ENCODE measurements at regions not wholly inside any gene's neighbourhood (a gene's known extent, or its start where the extent isn't known, plus 50 kb on each side); places are given as distances from the start of the nearest gene placed in this dataset.
A peak's percentile ranks its signal among the peaks of the same experiment; 100 is the strongest.

DNA sequence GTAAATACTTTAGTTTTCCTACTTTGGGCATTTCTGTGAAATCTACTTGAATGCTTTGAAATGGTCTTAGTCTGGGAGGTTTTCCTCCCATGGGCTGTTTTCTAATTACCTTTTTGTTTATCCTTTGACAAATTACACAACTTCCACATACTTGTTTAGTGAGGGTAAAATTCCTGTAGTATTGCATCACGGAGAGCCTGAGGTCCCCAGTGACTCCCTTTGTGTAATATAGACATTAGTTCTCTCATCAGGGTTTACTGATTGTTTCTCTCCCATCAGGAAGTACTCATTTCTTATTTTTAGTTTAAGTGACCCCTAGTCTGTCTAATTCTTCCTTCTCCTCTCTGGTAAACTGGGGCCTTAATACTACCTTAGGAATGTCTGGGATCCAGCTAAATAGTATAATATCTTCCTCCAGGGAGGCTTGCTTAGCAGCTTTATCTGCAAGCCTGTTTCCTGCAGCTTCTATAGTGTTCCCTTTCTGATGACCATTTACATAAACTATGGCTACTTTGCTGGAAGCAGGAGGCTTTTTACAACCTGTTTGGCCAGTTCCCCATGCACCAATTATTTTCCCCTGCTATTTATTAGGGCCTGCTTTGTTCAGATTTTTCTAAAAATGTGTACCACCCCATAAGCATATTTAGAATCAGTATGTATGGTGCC is 87.2 kb upstream of the XCR1 start:
- no peak for DNase-seq (ENCODE audit: extremely low read depth in 1 of 2, low read depth in 1 of 2)

DNA sequence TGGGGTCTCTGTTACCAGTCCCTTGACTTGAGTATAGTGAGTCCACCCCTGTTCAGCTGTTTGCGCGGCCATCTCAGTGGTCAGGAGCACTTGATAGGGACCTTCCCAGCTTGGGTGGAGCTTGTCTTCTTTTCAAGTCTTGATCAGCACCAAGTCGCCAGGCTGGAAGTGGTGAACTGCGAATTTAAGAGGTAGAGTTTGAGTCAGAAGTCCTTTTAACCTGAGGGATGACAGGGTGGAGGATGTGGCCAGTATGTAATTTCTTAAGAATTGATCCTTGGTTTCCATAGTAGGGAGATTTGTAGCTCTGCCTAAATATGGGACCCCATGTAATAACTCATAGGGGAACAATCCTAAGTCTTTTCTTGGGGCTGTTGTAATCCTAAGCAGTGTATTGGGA is 86.3 kb upstream of the XCR1 start:
- DNase-seq (ENCODE audit: extremely low read depth in 1 of 2, low read depth in 1 of 2), result no peak

DNA sequence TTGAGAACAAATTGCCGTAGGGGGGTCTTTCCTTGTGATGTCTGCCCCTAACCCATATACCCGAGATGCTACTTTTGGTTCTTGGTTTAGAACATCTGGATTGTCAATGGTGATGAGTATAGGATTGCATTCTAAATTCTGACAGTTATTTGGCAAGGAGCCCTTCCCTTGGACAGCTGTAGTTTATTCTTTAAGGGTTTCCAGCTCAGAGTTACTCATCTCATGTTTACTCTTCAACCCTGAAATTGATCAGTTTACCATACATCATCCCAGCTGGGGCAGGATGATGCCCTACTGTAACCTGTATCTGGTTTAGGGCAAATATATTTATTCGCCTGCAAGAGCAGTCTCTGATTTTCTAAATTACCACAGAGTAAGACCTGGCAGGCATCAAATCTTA is 85.7 kb upstream of the XCR1 start:
- DNase-seq (ENCODE audit: extremely low read depth in 1 of 2, low read depth in 1 of 2), result no peak

DNA sequence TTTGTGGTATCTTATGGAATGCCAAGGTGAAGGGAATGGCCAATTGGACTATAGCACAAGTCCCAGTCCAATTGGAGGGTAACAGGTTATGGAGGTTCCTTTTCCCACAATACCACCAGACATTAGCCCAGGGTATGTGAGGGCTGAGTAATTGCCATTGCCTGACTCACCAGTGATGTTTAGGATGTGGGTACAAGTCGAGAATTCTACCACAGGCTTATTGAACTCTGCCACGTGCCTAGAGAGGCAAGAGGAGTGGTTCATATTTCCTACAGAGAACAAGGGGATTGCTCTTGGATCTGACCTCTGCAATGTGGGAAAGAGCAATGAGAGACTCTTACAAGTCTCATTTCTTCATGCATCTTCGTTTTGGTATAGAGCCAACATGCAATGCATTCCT is 85.0 kb upstream of the XCR1 start:
- no peak for DNase-seq (ENCODE audit: extremely low read depth in 1 of 2, low read depth in 1 of 2)

DNA sequence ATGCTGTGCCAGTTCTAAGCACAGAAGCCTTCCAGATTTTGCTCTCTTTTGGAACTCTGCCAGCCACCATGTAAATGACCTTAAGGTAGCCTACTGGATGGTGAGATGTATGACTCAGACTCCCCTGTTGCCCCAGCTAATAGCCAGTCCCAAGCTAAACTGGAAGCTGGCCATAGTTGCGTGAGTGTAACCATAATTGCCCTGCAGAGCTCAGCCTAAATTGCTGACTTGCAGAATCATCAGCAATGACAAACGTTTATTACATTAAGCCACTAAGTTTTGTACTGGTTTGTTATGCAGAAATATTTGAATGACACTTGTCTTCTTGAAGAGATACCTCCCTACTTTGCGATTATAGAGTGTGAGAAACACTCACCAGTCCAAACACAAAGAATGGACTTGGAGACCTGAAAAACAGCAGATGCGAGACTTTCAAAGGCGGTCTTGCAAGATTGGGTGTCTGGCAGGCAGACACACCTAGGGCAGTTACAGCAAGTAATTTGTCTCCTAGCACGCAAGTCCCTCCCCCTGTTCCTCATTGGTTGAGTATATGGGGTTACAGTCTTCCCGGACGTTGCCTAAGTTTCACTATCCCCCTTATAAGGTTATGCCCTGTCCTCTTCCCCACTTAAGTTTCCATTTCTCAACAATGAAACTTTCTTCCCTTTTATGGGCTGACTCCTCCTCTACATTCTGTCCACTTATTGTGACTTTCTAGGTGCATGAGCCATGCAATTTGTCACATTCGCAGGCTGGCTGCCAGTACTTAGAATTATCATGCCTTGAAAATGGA is 83.6 kb upstream of the XCR1 start:
- DNase-seq (ENCODE audit: extremely low read depth in 1 of 2, low read depth in 1 of 2), result no peak

DNA sequence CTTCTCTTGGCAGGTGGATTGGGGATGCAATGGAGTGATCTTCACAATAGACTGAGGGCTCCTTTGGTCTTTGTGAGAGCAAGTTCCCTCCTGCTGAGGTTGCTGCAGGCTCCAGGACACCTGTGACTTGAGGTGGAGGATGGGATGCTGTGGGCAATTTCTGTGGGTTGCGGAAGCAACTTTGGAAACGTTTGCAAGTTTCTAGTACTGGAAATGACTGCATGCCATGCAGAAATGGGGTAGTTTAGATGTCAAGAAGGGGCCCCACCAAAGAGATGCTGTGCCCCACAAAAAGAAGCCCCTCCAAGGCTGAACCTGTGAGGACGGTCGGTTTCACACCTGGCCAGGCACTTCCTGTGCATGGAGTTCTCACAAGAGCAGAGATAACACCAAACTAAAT is 80.4 kb upstream of the XCR1 start:
- DNase-seq (ENCODE audit: extremely low read depth in 1 of 2, low read depth in 1 of 2), result no peak

DNA sequence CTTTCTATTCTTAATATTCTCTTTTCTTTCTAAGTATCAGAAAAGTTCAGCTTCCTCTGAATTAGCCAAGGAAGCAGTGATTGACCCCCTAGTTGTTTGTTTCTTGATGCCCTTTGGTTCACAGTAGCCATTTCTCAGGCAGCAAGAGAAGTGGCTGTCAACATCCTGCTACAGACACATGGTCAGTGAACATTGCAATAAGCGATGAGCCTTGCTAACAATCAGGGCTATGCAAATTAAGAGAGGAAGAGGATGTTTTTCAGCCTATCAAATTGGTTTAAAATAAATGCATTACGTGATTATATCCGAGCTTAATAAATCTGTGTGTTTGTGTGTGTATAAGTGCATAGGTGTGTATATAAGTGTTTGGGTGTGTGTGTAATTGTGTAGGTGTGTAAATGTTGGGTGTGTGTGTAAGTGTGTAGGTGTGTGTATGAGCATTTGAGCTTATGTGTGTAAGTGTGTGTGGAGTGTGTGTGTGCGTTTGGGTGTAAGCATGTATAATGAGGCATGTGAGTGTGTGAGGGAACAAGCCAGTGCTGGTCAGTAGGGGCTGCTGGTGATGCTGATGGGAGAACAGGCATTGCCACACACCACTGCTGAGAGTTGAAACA is 78.1 kb upstream of the XCR1 start:
- DNase-seq (ENCODE audit: extremely low read depth in 1 of 2, low read depth in 1 of 2), result no peak

DNA sequence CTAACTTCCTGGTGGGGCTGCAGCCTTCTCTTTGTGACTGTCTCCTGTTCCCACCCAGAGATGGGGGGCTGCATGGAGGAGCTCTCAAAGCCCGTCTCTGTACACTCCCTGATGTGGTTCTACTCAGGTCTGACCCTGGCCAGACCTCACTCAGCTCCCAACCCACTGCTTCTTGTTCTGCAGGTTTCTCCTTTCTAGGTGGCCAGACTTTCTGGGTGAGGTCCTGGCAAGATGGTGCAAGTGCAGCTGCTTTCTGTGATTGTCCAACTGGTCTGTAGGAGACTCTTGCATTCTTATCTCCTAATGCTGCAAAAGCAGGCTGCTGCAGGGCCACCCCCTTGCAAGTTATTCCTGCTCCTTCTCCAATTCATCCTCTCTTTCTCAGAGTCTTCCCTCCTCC is 77.4 kb upstream of the XCR1 start:
- no peak for DNase-seq (ENCODE audit: extremely low read depth in 1 of 2, low read depth in 1 of 2)

DNA sequence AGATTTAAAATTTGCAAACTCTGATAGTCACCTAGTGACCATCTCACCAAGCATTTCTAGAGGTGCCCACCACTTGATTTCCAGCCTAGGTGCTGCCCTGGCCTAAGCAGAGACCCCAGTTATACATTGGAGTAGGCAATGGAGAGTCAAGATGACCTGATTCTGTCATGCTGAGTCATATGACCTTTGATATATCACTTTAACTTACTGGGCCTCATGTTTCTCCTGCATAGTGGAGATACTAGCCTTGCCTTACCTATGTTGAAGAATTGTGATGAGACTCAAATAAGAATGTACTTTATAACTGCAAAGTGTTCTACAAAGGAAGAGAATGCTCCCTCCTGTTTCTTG is 75.5 kb upstream of the XCR1 start:
- no peak for DNase-seq (ENCODE audit: extremely low read depth in 1 of 2, low read depth in 1 of 2)

DNA sequence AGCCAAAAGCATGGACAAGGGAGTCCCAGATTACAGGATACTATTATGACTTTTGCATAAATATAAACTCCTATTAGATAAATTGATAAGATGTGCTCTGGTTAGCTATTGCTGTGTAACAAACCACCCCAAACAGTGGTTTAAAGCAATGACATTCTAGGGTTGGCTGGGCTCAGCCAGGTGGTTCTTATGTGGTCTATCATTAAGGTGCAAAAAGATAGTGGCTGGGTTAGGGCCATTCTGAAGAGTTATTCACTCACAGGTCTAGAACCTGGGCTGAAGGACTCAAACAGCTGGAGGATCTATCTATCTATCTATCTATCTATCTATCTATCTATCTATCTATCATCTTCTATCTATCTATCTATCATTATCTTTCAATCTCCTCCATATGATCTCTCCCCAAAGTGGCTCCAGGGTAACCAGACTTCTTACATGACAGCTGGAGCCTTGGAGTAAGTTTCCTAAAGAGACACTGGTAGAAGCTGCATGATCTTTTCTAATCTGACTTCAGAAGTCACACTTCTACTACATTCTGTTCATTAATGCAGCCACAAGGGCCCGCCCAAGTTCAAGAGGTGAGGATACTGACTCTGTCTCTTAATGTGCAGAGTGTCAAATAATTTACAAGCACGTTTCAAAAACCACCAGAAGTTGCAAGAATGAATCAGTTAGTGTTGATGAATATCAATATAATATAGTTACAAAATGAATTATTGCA is 74.9 kb upstream of the XCR1 start:
- DNase-seq (ENCODE audit: extremely low read depth in 1 of 2, low read depth in 1 of 2), result no peak

DNA sequence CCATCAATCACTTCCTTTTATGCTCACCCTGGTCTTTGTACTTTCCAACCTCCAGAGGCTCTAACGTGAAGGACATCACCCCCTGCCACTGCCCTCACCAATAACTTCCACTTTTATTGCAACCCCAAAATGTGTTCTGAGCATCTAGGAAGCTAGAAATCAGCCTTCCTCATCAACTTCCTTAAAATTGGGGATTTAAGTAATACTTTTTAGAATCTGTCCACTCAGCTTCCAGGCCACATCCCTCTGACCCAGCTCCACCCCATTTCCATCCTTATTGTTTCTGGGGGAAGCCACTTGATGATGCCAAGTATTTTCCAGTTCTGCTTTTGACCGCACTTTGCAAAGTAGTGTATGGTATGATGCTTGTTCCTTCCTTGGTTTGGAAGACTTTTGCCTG is 73.5 kb upstream of the XCR1 start:
- DNase-seq (ENCODE audit: extremely low read depth in 1 of 2, low read depth in 1 of 2), result no peak

DNA sequence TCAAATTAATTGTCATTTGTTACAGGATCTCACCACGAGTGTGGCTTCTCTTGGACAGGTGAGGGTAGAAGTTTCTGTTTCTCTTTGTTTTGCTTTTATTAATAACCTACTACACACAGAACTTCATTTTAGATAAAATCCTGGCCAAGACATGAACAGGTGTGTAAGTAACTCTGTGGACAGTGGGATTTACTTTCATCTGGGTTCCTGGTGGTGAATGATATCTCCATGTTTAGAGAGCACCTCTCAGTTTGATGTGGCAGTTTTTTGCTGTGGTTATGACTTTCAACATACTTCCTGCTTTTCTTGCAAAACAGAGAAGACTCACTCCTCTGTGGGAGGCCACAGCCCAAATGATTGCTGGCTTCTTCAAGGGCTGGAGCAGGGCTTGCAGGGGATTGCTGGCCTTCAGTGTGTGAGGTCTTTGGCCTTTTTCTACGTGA is 71.1 kb upstream of the XCR1 start:
- DNase-seq (ENCODE audit: extremely low read depth in 1 of 2, low read depth in 1 of 2), result peak; percentile 21 to 56

DNA sequence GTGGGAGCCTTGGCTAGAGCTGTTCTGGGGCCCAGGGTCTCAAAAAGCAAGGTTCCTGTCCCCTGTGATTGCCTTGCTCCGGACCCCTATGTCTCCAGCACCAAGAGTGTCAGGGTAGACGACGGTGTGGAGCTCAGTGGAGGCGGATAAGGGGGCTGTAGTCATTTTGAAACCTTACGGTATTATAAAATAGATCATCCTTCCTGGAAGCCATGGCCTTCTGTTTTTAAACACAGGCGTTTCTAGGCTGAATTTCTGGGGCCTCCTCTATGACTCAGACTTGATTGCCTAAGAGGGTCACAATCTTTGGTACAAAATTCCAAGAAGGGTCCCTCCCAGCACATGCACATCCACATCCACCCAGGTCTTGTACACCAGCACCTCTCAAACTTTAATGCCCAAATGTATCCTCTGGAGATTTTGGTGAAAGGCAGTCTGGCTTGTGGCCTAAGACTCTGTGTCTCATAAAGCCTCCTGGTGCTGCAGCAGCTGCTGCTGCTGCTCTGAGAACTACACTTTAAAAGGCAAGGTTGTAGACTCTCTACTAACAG is 70.5 kb upstream of the XCR1 start:
- DNase-seq (ENCODE audit: extremely low read depth in 1 of 2, low read depth in 1 of 2), result peak in 1 of 2 donors; percentile 14

DNA sequence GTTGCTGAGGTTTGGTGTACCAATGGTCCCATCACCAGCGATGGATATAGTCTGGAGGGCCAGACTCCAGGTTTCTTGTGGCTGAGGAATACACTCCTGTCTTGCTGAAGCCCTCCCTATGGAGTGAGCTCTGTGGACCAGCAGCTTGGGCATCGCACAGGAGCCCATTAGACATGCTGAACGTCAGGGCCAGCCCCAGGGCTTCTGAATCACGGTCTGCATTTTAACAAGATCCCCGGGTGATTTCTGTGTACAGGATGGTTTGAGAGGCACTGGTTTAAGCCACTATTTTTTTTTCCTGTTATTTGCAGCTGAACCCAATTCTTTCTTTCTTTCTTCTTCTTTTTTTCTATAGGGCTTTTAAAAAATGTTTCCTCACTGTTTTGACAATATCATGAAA is 69.5 kb upstream of the XCR1 start:
- no peak for DNase-seq (ENCODE audit: extremely low read depth in 1 of 2, low read depth in 1 of 2)

DNA sequence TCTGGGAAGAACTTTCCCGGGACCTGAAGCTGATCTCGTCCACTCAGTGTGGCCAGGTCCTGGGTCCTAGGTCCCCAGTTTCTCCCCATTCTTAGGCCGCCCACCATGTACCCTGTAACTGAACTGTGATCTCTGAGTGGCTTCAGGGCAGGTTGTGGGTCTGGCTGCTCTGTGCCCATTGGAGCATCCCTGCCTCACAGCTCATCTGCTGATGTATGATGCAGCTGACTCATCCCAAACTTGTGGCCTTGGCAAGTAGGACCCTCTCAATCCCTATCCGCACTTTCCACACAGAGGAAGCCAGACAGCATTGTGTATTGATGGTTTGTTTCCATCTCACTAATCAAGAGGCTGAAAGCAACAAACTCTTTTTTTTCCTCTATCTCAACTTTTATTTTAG is 69.1 kb upstream of the XCR1 start:
- DNase-seq (ENCODE audit: extremely low read depth in 1 of 2, low read depth in 1 of 2), result no peak

DNA sequence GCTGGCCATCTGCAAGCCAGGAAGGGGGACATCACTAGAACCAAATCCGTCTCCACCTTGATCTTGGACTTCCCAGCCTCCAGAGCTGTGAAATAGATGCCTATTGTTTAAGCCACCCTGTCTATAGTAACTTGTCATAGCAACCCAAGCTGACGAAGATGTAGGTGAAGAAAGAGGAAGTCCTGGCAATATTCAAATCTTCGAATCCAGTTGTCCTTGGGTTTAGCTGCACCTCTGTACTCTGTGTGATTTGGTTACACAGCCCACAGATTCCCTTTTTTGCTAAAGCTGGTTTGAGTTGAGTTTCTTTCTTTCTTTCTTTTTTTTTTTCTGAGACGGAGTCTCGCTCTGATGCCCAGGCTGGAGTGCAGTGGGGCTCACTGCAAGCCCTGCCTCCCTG is 68.0 kb upstream of the XCR1 start:
- no peak for DNase-seq (ENCODE audit: extremely low read depth in 1 of 2, low read depth in 1 of 2)

DNA sequence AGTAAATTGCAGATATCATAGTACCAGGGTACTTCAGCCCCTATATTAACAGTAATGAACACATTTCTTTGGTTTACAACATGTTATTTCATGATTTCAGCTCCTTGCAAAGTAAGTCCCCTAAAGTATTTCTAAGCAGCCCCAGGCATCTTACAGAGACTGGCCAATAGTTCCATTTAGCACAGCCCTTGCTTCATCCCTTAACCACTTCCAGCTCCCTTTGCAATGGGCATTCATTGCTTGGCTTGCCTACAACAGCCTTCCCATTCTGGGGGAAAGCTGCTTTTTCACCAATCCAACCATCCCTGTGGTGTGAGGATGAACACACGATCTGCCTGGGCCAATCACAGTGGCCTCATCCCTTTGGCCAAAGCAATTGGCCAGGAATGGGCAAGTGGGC is 67.2 kb upstream of the XCR1 start:
- DNase-seq (ENCODE audit: extremely low read depth in 1 of 2, low read depth in 1 of 2), result no peak

DNA sequence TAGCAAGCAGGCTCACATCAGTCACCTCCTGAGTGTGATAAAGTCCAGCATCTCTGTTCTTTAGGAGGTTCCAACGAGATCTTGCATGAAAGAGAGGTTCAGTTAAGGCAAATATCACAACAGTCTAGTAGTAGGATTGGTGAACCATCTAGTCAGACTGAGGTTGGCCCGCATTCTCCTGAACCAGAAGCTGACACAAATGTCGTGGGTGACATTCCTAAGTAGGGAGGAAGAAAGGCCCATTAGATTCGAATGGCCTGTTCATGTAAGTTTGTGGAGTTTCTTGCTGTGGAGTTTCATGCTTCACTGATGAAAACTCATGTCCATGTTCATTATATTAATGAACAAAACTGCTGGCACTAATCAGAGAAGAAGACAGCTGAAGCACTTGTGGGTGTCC is 66.7 kb upstream of the XCR1 start:
- DNase-seq (ENCODE audit: extremely low read depth in 1 of 2, low read depth in 1 of 2), result no peak

DNA sequence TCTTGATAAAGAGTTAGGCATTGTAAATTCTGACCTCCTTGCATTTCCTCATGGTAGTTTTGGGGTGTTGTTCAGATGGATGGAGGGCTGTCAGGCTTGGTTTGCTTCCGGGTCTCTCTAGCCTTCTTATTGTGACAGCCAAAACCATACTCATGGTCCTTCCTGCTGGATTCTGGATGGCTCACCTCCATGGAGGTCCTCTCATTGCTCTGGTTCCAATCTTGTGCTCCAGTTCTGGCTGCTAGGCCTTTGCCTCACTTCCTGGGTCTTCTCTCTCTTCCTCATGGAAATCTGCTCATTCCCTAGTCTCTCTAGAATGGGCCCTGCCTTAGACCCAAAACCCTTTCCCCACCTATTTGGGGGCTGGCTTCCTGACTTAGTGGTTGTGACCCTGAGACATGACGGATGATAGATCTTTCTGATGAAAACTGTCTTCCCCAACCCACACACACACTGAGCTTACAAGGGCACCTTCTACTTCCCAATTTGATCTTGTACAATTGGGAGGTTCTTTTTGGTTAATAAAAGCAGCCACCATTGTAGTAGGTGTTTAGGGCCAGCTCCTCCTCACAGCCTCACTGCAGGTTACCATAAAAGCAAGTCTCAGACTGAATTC is 66.2 kb upstream of the XCR1 start:
- no peak for DNase-seq (ENCODE audit: extremely low read depth in 1 of 2, low read depth in 1 of 2)

DNA sequence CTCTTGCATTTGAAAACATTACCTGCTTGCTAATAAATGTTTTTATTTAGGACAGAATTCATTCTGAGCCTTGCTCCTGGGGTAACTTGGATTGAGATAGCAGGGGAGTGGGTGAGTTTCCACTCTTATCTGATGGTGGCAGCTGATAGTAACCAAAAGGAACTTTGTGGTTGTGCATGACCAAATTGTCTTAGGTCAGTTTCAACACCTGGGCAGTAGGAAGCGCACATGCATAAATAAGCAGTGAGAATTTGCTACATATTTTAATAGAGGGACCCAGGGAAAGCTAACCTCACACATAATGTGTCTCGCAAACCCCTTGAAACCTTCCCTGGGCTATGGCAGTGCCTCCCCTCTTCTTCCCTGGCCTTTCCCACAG is 65.4 kb upstream of the XCR1 start:
- no peak for DNase-seq (ENCODE audit: extremely low read depth in 1 of 2, low read depth in 1 of 2)
